ENCODE measurements at regions not wholly inside any gene's neighbourhood (a gene's known extent, or its start where the extent isn't known, plus 50 kb on each side); places are given as distances from the start of the nearest gene placed in this dataset.
"Not testable (repeated sequence)": the region's sequence is repeated elsewhere in the genome, so short reads cannot be mapped to it uniquely, and the experiment has no call there.

DNA sequence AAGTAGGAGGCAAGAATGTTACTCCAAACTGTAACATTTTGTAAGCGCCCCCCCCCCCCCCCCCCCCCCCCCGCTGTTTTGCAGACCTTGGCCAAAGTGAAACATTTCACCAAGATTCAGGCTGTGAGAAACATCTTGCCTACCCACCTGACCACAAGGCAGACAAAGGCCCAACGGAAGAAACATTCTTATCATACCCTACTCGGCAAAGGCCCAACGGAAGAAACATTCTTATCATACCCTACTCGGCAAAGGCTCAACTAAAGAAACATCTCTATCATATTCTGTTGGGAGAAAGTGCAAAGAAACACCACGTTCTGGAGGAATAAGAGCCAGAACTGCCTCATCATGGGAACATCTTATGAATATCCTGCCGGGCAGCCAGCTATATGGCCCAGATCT, 117.1 kb downstream of the JRKL start:
- no peak for DNase-seq (ENCODE audit: low read depth in 4 of 4, low spot score in 3 of 4)

DNA sequence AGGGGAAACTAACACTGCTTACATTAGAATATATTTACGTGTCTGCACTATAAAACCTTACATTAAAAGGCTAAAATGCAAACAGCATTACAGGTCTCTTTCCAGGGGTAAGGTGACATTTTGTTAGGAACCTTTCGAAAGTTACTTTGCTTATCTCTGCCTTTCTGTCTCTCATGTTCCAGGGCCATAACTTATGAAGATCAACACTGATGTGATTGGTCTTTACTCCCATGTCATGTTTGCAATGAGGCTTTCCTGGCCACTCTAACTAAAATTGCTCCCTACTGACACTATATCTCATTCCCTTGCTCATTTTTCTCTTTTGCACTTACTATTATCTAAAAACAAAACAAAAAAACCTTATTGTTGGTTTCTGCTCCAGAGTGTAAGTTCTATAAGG, 119.0 kb downstream of the JRKL start:
- no peak for DNase-seq (ENCODE audit: low read depth in 4 of 4, low spot score in 3 of 4)

DNA sequence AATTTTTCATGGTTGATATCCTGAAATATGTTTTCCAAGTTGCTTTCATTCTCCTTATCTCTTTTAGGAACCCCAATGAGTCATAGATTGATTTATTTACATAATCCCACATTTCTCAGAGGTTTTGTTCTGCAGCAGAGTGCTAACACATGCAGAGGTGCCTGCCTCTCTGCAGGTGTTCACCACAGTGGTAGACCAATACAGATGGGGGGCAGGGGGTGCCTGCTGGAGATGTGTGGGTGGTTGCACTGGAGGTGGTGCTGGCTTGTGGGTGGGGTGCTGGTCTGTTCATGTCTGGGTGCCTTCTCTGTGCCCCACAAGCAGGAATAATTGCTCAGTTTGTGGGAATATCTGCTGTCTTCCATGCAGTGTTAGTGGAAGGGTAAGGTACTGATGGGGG, 131.1 kb downstream of the JRKL start:
- no peak for DNase-seq (ENCODE audit: low read depth in 4 of 4, low spot score in 3 of 4)

DNA sequence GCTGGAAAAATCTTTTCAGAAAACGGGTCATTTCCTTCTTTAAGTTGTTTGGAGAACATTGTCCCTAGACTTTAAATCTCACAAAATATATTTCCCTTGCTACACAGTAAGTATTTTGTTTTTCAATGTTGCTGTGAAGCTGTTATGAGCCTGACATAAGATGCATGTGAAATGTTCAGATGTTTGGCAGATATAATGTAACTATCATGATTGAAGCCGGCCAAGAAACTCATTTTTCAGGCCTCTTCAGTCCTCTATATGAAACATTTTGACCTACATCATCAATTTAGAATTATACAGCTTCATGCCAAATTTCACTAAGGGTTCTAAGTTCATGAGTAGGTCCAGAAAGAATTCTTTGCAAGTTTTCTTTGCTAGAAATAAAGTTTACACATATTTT, 133.8 kb downstream of the JRKL start:
- no peak for DNase-seq (ENCODE audit: low read depth in 4 of 4, low spot score in 3 of 4)

DNA sequence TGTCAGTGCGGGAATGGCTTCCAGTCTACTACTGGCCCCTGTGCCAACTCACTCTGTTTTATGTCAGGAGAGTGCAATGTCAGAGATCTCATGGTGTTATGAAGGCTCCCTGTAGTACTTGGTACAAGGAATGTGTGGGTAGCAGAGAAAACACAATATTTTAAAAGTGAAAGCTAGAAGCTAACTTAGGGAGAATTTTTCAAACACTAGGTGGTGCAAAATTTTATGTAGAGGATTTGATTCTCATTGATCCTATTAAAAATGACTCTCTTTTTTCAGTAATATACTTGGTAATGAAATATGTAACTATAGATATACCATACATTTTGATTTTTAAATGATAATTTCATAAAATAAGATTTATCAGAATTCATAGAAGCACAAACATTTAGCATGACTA, 134.7 kb downstream of the JRKL start:
- DNase-seq (ENCODE audit: low read depth in 4 of 4, low spot score in 3 of 4) = no peak

DNA sequence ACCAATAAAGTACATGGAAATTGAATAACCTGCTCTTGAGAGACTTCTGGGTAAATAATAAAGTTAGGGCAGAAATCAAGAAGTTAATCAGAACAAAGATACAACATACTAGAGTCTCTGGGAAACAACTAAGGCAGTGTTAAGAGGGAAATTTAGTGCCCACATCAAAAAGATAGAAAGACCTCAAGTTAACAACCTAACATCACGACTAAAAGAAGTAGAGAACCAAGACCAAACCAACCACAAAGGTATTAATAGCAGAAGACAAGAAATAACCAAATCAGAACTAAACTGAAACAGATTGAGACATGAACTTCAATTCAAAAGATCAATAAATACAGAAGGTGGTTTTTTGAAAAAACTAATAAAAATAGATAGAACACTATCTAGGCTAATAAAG, 140.7 kb downstream of the JRKL start:
- DNase-seq (ENCODE audit: low read depth in 4 of 4, low spot score in 3 of 4) = no peak

DNA sequence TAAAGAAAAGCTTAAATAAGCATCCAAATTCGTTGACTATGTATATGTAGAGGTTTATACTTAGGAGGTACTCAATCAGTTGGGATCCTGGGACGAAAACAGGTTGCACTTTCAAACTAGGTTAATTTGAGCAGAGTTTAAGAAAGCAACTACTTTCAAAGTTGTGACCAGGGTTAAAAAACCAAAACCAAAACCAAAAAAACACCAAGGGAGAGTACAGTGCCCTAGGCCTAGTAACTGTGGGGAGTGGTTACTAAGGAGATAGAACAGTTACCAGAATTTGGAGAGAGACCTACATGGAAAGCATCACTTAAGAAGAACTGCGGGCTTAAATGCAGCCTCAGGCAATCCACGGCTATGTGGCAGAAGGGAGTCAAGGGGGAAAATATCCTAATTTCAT, 148.3 kb downstream of the JRKL start:
- DNase-seq (ENCODE audit: low read depth in 4 of 4, low spot score in 3 of 4) = no peak

DNA sequence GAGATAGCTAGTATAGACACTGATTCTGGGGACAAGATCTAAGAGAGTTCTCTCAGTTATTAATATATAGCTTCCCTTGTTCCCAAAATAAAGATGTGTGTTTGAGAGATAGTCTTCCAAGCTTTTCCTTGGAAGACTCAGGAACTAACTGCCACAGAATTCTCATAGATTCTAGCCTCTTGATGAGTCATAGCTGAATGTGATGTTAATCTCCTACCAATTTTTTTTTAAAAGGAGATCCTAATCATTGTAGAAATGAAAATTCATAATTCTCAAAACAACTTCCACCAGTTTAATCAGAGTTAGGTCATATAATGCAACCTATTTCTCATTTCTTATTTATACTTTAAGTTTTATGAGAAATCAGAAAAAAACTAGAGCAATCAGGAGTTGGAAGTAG, 148.8 kb downstream of the JRKL start:
- no peak for DNase-seq (ENCODE audit: low read depth in 4 of 4, low spot score in 3 of 4)

DNA sequence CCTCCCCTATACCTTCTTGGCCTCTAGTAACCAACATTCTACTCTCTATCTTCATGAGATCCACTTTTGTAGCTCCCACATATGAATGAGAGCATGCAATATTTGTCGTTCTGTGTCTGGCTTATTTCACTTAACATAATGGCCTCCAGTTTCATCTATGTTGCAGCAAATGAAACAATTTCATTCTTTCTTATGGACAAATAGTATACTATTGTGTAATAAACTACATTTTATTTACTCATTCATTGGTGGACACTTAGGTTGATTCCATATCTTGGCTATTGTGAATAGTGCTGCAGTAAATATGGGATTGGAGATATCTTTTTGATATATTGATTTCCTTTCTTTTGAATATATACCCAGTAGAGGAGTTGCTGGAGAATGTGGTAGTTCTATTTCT, 151.1 kb downstream of the JRKL start:
- DNase-seq (ENCODE audit: low read depth in 4 of 4, low spot score in 3 of 4) = no peak

DNA sequence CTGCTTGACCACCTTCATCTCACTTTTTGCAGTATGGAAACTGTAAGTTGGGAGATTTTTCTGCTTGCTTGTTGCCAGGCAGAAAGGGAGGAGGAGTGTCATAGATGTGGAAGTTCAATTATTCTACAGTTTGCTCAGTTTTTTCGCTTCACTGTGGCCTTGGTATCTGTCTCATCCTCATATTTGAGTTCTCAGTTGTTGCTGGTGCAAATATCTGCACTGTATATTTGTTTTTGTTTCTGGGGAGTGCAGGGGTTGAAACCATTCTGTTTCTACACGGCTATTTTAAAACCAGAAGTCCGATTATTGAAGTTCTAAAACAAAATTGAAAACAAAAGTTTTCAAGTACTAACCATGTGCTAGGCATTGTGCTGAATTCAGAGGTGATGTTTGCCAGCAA, 153.4 kb downstream of the JRKL start:
- no peak for DNase-seq (ENCODE audit: low read depth in 4 of 4, low spot score in 3 of 4)

DNA sequence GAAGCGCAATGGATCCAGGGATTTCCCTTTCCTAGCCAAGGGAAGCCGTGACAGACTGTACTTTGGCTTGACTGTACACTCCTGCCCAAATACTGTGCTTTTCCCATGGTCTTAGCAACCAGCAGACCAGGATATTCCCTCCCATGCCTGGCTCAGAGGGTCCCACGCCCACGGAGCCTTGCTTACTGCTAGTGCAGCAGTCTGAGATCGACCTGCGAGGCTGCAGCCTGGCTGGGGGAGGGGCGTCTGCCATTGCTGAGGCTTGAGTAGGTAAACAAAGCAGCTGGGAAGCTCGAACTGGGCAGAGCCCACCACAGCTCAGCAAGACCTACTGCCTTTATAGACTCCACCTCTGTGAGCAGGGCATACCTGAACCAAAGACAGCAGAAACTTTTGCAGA, 155.4 kb downstream of the JRKL start:
- DNase-seq (ENCODE audit: low read depth in 4 of 4, low spot score in 3 of 4) = not testable (repeated sequence)

DNA sequence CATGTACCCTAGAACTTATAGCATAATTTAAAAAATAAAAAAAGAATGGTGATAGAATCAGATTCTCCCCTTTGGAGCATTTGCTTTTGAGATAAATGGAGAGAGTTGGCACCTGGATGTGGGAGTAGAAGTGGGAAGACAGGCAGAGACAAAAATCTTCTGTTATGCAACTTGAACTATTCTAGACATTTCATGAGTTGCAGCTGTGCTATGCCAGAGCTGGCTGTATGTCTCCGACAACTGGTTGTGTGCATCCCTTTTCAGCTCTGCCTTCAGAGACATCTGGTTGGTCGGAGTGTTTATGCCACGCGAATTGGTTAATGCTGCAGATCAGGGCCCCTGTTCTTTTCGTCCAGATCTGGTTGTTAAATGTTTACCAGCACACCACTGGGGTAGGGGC, 161.3 kb downstream of the JRKL start:
- DNase-seq (ENCODE audit: low read depth in 4 of 4, low spot score in 3 of 4) = no peak

DNA sequence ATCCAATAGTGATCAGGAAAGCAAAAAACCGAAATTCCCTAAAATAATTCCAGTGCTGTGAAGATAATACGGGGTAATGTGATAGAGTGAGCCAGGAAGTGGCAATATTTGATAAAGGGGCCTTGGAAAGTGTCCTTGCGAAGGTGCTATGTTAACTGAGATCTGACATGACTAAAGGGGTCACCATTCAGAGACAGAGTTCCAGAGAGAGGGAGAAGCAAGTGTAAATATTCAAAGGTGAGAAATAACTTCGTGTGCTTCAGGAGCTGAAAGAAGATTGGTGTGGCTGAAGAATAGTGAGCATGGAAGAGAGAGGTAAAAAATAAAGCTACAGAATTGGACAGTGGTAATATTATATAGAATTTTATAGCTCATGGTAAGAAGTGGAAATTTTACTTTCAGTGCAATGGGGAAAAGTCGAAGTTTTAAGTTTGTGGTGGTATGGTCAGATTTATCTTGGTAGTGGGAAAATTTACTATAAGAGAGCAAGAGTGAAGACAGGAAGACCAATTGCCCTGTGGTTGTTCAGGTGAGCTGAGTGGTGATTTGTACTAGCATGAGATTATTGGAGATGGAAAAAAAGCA, 164.5 kb downstream of the JRKL start:
- DNase-seq (ENCODE audit: low read depth in 4 of 4, low spot score in 3 of 4) = no peak

DNA sequence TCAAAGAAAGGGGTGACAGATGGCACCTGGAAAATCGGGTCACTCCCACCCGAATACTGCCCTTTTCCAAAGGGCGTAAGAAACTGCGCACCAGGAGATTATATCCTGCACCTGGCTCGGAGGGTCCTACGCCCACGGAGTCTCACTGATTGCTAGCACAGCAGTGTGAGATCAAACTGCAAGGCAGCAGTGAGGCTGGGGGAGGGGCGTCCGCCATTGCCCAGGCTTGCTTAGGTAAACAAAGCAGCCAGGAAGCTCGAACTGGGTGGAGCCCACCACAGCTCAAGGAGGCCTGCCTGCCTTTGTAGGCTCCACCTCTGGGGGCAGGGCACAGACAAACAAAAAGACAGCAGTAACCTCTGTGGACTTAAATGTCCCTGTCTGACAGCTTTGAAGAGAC, 166.0 kb downstream of the JRKL start:
- not testable (repeated sequence) for DNase-seq (ENCODE audit: low read depth in 4 of 4, low spot score in 3 of 4)

DNA sequence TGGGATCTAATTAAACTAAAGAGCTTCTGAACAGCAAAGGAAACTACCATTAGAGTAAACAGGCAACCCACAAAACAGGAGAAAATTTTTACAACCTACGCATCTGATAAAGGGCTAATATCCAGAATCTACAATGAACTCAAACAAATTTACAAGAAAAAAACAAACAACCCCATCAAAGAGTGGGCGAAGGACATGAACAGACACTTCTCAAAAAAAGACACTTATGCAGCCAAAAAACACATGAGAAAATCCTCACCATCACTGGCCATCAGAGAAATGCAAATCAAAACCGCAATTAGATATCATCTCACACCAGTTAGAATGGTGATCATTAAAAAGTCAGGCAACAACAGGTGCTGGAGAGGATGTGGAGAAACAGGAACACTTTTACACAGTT, 170.9 kb downstream of the JRKL start:
- DNase-seq (ENCODE audit: low read depth in 4 of 4, low spot score in 3 of 4) = not testable (repeated sequence)

DNA sequence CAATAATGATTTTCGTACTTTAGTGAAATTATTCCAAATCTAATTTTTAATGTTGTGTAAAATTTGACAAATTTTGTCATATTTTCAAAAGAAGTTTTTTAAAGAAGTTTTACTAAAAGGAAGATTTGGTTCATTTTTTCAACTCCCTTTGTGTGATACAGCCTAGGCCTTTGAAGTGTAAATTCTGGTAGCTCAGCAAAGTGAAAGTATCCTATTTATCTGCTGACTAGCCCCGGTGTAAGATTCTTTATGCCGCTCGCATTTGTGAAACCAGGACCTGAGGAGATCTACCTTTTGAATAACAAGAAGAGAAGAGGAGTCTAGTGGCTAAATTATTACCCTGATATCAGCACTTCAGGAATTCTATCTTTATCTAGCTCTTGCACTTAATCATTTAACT, 177.4 kb downstream of the JRKL start:
- DNase-seq (ENCODE audit: low read depth in 4 of 4, low spot score in 3 of 4) = no peak

DNA sequence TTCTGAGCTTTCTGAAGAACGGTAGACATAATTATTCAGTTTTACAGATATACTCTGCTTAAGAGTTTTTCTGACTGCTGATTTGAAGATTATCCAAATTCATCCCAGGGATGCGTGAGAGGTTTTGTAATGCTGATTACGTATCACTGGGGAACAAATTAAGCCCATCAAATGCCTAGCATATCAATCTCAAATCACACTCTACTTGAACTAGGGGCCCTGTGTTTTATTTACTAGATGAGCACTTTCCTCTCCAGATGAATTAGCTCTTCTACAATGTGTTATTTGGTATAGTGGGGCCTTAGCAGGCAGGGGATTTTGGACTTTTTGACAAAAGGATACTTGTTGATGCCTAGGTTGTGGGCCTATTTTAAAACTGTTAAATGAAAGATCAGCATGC, 177.9 kb downstream of the JRKL start:
- DNase-seq (ENCODE audit: low read depth in 4 of 4, low spot score in 3 of 4) = no peak

DNA sequence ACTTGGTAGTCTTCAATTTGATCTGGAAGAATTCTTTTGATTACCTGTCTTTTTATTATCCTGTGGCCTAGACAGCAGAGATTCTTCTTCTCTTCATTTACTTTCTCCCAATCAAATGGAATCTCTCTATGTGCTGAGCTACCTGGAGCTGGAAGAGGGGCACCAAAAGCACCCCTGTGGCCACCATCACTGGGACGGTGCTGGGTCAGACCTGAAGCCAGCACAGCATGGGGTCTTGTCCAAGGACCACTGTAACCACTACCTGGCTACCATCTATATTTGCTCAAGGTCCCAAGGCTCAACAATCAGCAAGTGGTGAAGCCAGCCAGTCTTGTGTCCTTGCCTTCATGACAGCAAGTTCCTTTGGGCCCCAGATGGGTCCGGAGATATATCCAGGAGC, 186.6 kb downstream of the JRKL start:
- no peak for DNase-seq (ENCODE audit: low read depth in 4 of 4, low spot score in 3 of 4)

DNA sequence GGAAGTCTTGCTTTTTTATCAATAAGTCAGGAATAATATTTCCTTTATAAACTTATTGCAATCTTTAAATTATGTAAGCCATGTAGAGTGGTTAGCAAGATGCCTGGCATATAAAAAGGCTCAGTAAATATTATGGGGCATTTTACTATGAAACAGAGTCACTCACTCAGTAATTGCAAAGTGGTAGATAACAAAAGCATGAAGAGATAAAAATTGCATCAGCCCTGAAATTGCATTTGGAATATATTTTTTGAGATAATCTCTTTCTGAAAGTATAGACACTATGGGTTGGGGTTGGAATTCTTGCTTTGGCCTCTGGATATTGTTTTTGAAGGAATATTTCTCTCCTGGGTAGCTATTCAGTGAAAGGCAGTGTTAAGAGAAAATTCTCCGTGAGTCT, 188.6 kb downstream of the JRKL start:
- no peak for DNase-seq (ENCODE audit: low read depth in 4 of 4, low spot score in 3 of 4)

DNA sequence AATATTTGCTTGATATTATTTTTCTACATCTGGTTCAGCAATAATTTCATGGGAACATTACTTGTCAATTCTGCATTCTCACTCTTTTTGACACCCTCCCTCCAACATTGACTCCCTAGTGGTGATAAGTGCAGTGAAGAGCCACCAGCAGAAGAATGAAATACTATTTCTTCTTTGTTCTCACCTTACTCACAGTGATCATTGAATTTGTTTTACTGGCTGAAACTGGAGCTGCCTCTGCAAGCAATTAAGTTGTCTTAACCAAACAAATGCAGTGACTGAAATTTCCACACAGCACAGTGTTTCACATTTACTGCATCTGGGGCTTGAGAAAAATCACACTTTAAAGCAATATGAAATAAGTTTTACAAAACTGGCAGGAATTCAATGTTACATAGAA, 189.8 kb downstream of the JRKL start:
- DNase-seq (ENCODE audit: low read depth in 4 of 4, low spot score in 3 of 4) = no peak

DNA sequence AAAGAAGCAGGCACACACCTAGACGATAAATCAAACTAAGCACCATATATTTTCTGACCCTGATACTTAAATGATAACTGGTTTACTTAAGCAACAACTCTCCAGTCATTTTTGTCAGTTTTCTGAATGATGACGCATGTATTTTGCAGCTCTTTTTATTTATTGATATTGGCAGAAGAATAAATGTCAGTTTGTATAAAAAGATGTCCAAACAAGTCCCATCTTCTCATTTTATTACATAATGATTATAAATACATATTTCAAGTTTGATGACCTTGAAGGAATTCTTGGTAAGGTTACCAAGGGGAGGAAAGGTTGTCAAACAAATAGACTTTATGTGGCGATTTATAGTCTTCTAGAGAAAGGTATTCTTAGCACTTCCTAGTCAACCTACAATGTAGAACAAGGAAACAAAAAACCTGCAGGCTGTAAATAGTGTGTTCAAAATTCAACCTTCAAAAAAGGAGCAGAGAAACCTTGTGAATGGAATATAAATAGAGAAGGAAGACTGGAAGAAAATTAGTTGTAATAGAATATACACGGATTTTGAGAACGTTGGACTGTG, 190.7 kb downstream of the JRKL start:
- no peak for DNase-seq (ENCODE audit: low read depth in 4 of 4, low spot score in 3 of 4)

DNA sequence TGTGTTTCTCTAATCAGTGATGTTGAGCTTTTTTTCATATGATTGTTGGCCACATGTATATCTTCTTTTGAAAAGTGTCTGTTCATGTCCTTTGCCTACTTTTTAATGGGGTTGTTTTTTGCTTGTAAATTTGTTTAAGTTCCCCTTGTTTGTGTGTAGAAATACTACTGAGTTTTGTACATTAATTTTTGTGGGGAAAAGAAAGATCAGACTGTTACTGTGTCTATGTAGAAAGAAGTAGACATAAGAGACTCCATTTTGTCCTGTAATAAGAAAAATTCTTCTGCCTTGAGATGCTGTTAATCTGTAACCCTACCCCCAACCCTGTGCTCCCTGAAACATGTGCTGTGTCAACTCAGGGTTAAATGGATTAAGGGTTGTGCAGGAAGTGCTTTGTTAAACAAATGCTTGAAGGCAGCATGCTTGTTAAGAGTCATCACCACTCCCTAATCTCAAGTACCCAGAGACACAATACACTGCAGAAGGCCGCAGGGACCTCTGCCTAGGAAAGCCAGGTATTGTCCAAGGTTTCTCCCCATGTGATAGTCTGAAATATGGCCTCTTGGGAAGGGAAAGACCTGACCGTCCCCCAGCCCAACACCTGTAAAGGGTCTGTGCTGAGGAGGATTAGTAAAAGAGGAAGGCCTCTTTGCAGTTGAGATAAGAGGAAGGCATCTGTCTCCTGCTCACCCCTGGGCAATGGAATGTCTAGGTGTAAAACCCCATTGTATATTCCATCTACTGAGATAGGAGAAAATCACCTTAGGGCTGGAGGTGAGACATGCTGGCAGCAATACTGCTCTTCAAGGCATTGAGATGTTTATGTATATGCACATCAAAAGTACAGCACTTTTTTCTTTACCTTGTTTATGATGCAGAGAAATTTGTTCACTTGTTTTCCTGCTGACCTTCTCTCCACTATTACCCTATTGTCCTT, 196.4 kb downstream of the JRKL start:
- not testable (repeated sequence) for DNase-seq (ENCODE audit: low read depth in 4 of 4, low spot score in 3 of 4)

Measured in left renal pelvis (tissue), 4 donors.